ENCODE measurements at regions not wholly inside any gene's neighbourhood (a gene's known extent, or its start where the extent isn't known, plus 50 kb on each side); places are given as distances from the start of the nearest gene placed in this dataset.

GRCh38 chr3:70392227-70392626 lies 79.8 kb upstream of the MDFIC2 start:
- H3K9me3 ChIP-seq (ENCODE audit: low read length): no peaks in the 10 kb centered on the region
- H3K4me3 ChIP-seq (ENCODE audit: low read length): no peak overlapping the region
- no peak overlapping the region for H2AFZ ChIP-seq (ENCODE audit: low read depth, low read length)
- TF ChIP-seq RAD21 (conservative IDR thresholded peaks at IDR 0.05): no peak
- TF ChIP-seq REST (IDR thresholded peaks at IDR 0.05; ENCODE audit: borderline replicate concordance): no peak
- no peak for TF ChIP-seq SMC3 (conservative IDR thresholded peaks at IDR 0.05; ENCODE audit: poor library complexity)
- no peak for TF ChIP-seq CTCF (IDR thresholded peaks at IDR 0.05; ENCODE audit: poor library complexity, severe bottlenecking)
- TF ChIP-seq MXI1 (conservative IDR thresholded peaks at IDR 0.05; ENCODE audit: poor library complexity, severe bottlenecking): no peak
- H3F3A ChIP-seq (ENCODE audit: insufficient read depth, low read length, poor library complexity, severe bottlenecking): no peaks in the 10 kb centered on the region
- no peaks in the 10 kb centered on the region for H3K36me3 ChIP-seq (ENCODE audit: insufficient read depth, low read length)
- H4K20me1 ChIP-seq (ENCODE audit: insufficient read depth): no peaks in the 10 kb centered on the region
- H3K27me3 ChIP-seq (ENCODE audit: insufficient read depth, low read depth, low read length): no peaks in the 10 kb centered on the region
- no peaks in the 10 kb centered on the region for H3K9me2 ChIP-seq (ENCODE audit: insufficient read depth, low read length)
- no peak overlapping the region for H3K4me2 ChIP-seq (ENCODE audit: low read length)
- no peak overlapping the region for H3K9ac ChIP-seq (ENCODE audit: low read length)
- H3K27ac ChIP-seq (ENCODE audit: low read length): no peak overlapping the region
- H3K79me2 ChIP-seq (replicated peaks; ENCODE audit: insufficient read depth, low read length): no peaks in the 10 kb centered on the region

- no peaks in the 10 kb centered on the region for H3K9me3 ChIP-seq (ENCODE audit: low read length)
- no peak for TF ChIP-seq REST (IDR thresholded peaks at IDR 0.05; ENCODE audit: borderline replicate concordance)
- no peak for TF ChIP-seq POLR2AphosphoS5 (IDR thresholded peaks at IDR 0.05)
- no peak for TF ChIP-seq RAD21 (conservative IDR thresholded peaks at IDR 0.05)
- no peak for TF ChIP-seq SMC3 (conservative IDR thresholded peaks at IDR 0.05; ENCODE audit: poor library complexity)
- no peak for TF ChIP-seq TAF1 (IDR thresholded peaks at IDR 0.05; ENCODE audit: low read depth)
- no peak for TF ChIP-seq EZH2 (IDR thresholded peaks at IDR 0.05; ENCODE audit: borderline replicate concordance, insufficient read depth, low read length, poor library complexity, severe bottlenecking)
These were observed 75.5 kb upstream of the MDFIC2 start for GRCh38 chr3:70387889-70388288.

More at GRCh38 chr3:70387889-70388288, 75.5 kb upstream of the MDFIC2 start:
- Histone ChIP-seq H4K20me1 (ENCODE audit: insufficient read depth) (no peaks in the 10 kb centered on the region), H3K27ac (ENCODE audit: low read length) (no peak overlapping the region), H3K79me2 (replicated peaks; ENCODE audit: insufficient read depth, low read length) (no peaks in the 10 kb centered on the region), H3K9ac (ENCODE audit: low read length) (no peak overlapping the region), H3K9me2 (ENCODE audit: insufficient read depth, low read length) (no peaks in the 10 kb centered on the region), H3K36me3 (ENCODE audit: insufficient read depth, low read length) (no peaks in the 10 kb centered on the region), H3K4me2 (ENCODE audit: low read length) (no peak overlapping the region), H3K27me3 (ENCODE audit: insufficient read depth, low read depth, low read length) (no peaks in the 10 kb centered on the region), H2AFZ (ENCODE audit: low read depth, low read length) (no peak overlapping the region), H3F3A (ENCODE audit: insufficient read depth, low read length, poor library complexity, severe bottlenecking) (no peaks in the 10 kb centered on the region), H3K4me3 (ENCODE audit: low read length) (no peak overlapping the region)

All from neural cell (in vitro differentiated cells).